ENCODE measurements at regions not wholly inside any gene's neighbourhood (a gene's known extent, or its start where the extent isn't known, plus 50 kb on each side); places are given as distances from the start of the nearest gene placed in this dataset.
A peak's percentile ranks its signal among the peaks of the same experiment; 100 is the strongest.
"Not testable (repeated sequence)": the region's sequence is repeated elsewhere in the genome, so short reads cannot be mapped to it uniquely, and the experiment has no call there.

DNA sequence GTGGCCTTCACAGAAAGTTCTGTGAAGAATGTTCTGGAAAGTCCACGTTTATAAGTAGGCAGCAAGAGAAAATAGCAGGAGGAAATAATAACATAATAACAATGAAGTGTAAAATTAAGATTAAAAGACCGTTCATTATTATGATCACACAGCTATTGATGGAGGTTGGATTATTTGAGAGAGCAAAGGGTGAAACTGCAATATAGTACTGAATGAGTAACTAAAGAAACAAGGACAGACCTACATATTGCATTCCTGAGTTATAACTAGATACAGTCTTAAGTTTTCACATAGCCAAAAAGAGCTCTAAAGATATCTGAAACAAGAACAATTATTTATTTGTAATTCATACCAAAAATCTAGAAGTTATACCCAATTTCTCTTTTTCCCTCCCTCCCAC lies 122.9 kb upstream of the TMEM164 start:
- DNase-seq (ENCODE audit: low spot score): no peak

DNA sequence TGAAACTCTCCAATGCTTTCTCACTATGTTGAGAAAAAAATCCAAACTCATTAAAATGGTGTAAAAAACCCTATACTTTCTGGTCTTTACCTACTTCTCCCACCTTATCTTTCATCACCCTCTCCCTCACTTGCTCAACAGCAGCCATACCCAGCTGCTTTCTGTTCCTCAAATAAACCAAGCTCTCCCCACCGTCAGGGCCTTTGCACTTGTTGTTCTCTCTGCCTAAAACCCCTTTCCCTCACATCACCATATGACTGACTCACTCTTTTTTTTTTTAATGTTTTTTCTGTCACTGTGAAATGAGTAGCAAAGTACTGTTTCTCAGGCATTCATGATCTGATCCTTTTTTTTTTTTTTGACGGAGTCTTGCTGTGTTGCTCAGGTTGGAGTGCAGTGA lies 122.3 kb upstream of the TMEM164 start:
- no peak for DNase-seq (ENCODE audit: low spot score)

DNA sequence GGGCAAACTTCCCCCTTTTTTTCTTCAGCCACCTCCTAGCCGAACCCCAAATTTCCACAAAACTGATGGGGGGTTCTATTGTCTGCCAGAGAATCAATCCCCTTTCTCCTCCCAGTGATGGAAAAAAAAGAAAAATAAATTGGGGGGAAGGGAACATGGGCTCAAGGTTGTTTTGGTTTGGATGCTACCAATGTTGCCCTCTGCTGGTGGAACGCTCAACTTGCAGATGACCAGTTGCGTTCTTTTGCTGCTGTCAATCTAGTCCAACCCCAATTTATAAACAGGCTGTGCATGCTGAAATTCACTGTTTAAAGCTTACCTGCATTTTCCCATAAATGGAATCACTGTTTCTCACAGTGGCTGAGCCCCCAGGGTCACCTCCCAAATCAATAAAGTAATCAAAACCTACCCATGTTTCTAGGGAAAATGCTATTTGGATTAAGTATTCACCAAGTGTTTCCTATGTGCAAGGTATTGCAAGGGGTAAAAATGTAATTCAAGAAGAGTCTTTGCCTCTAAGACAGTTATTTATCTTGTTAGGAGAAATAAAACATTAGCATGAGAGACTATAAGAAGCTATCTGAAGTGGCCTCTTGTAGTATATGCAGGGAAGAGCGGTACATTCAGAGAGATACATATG lies 116.7 kb upstream of the TMEM164 start:
- DNase-seq (ENCODE audit: low spot score): peak; percentile 42

GRCh38 chrX:109889289-109890006 lies 113.5 kb upstream of the TMEM164 start:
- peak; percentile 23 for DNase-seq (ENCODE audit: low spot score)

DNA sequence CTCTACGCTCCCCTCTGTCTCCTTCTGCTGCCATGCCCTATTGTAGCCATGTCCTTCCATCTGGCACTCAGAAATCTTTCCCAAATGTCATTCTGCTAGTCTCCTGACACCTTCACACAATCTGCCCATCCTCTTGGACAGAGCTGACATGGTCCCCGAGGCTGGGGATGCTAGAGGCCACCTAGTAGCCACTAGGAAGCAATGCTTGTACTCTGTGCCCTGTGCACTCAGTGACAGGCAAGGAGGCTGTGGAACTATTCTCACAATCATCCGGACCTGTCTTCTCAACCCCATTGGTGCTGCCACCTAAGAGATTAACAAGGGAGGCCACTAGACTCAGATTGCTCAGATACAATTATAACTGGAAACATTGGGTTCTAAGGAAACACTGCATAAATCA lies 112.6 kb upstream of the TMEM164 start:
- DNase-seq (ENCODE audit: low spot score): no peak

DNA sequence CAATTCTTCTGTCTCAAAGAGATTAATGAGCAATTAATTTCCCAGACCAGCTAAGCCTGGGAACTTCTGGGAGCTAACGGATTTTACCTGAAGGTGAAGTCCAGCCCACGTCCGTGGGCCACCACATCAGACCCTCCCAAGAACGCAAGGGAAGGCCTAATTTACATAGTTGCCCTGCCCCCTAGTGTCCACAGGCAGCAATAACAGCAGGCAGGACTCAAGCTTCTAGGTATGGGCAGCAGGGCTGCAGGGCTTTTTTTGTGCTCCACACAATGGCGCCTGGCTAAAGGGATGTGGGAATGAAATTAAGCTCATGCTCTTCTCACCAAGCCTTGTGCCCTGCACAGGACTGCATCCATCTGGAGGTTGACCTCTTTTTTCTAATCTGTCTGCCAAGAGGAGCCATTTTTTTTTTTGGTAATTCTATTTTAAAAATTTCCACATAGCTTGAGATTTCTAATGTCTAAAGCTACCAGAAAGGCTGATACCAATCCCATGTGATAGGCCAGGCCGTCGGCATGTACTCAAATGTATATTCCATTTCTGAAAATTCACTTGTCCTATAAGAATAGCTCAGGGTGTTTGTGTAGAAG lies 111.9 kb upstream of the TMEM164 start:
- DNase-seq (ENCODE audit: low spot score): peak; percentile 61

- not testable (repeated sequence) for DNase-seq (ENCODE audit: low spot score)
Measured at GRCh38 chrX:109896024-109896423, 106.9 kb upstream of the TMEM164 start.

DNA sequence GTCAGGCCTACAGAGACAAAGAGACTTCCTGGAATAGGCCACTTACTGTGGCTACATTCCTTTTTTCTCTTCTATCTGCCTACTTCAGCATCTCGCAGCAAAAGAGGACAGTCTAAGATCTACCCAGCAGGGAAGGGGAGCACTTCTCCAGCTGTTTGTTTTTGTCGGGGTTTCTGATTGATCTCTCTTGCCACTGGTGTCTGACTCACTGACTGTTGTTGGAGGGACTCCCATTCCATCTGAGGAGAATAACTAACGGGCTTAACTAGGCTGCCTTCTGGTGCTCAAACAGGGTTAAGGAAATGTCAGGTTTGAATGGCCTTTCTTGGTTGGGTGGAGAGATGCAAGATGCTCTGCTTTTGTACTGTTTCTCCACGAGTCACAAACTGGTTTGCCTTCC lies 100.2 kb upstream of the TMEM164 start:
- no peak for DNase-seq (ENCODE audit: low spot score)

- no peak for DNase-seq (ENCODE audit: low spot score)
Measured at GRCh38 chrX:109911046-109911445, 91.9 kb upstream of the TMEM164 start.

GRCh38 chrX:109912993-109913392 lies 89.9 kb upstream of the TMEM164 start:
- DNase-seq (ENCODE audit: low spot score): not testable (repeated sequence)

- no peak for DNase-seq (ENCODE audit: low spot score)
Measured at GRCh38 chrX:109914114-109914849, 88.6 kb upstream of the TMEM164 start.

- no peak for DNase-seq (ENCODE audit: low spot score)
Measured at GRCh38 chrX:109918753-109919152, 84.2 kb upstream of the TMEM164 start.

- DNase-seq (ENCODE audit: low spot score): no peak
Measured at GRCh38 chrX:109920325-109920724, 82.6 kb upstream of the TMEM164 start.

GRCh38 chrX:109920868-109921267 lies 82.0 kb upstream of the TMEM164 start:
- no peak for DNase-seq (ENCODE audit: low spot score)

- DNase-seq (ENCODE audit: low spot score): no peak
Measured at GRCh38 chrX:109922190-109922589, 80.7 kb upstream of the TMEM164 start.

DNA sequence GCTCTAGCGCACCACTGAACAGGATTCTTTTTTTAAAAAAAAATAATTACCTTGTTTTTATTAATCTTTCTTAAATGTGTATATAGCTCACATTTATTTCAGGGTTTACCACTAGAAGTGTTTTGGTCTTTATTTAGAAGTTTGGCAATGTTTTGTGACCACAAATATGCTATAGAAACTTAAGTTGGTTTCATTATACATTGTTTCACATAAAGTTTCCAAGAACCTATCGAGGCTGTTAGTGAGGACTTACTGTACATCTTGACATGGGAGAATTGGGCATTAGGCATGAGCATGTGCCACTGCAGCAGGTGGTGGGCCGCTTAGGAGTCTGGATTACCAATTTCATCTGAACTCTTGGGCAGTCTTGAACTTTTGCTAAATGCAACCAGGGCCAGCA lies 77.9 kb upstream of the TMEM164 start:
- DNase-seq (ENCODE audit: low spot score): not testable (repeated sequence)

- no peak for DNase-seq (ENCODE audit: low spot score)
Measured at GRCh38 chrX:109925656-109926055, 77.3 kb upstream of the TMEM164 start.

- DNase-seq (ENCODE audit: low spot score): no peak
Measured at GRCh38 chrX:109926118-109926517, 76.8 kb upstream of the TMEM164 start.

- no peak for DNase-seq (ENCODE audit: low spot score)
Measured at GRCh38 chrX:109926743-109927662, 75.9 kb upstream of the TMEM164 start.

GRCh38 chrX:109927663-109928273 lies 75.1 kb upstream of the TMEM164 start:
- no peak for DNase-seq (ENCODE audit: low spot score)
